HG03521 (cell line): ENCODE measurements at regions not wholly inside any gene's neighbourhood (a gene's known extent, or its start where the extent isn't known, plus 50 kb on each side); places are given as distances from the start of the nearest gene placed in this dataset.

Experiments
- ATAC-seq: cut with Tn5 transposase; IDR thresholded peaks from one replicate; pipeline ENCODE4 v1.9.1; 2021; ENCODE audit warnings: mild to moderate bottlenecking, moderate library complexity; ENCODE audit not compliant: unreplicated experiment

DNA sequence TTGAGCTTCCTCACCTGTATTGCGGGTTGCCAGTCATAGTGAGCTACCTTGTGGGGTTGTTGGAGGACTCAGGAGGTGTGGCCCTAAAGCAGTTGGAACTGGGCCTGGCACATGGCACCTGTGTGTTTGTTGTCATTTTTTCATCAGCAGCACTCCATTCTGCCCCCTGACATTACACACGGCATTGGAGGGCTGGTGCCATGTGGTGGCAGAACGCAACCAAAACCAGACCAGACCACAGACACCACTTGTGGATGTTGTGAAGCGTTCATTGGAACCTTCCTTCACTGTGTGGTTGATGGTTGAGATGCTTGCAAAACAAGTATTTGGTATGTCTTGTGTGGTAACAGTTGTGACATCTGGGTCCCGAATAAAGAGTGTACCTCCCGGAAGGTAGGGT is 113.2 kb upstream of the ERCC6L2 start:
- ATAC-seq = no peak

GRCh38 chr9:95760791-95761190 is 114.7 kb upstream of the ERCC6L2 start:
- no peak for ATAC-seq

DNA sequence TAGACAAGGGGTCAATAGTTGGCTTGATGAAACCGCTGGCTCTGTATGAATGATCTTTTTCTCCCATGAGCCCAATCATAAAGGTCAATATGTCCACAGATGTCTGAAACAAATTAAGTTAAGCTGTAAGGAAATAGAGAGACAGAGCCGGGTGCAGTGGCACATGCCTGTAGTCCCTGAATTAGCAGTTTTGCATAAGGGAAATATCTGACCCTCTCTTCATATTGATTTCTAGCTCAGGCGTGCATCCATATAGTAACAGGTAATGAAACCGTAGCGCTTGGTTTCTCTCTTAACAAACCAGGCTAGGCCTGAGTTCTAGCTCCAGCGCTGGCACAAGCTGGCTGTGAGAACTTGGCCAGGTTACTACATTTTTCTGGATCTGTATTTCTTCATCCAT is 118.1 kb upstream of the ERCC6L2 start:
- no peak for ATAC-seq

DNA sequence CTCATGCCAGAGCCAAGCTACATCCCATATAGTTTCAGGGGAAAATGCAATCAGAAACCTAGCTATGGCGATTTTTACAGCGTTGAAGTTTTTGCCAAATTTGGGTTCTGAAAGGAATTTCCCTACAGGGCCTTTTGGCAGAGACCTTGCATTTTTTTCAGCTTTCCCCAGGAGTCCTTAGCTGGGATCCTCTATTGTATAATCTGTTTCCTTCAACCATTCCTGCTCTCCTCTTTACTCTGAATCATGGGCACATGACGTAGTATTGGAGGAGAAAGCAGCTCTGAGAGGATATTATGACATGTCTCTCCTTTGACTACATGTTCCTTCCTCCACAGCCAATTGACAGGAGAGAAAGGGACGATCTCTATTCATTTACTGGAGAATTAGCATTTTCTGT is 118.5 kb upstream of the ERCC6L2 start:
- no peak for ATAC-seq

DNA sequence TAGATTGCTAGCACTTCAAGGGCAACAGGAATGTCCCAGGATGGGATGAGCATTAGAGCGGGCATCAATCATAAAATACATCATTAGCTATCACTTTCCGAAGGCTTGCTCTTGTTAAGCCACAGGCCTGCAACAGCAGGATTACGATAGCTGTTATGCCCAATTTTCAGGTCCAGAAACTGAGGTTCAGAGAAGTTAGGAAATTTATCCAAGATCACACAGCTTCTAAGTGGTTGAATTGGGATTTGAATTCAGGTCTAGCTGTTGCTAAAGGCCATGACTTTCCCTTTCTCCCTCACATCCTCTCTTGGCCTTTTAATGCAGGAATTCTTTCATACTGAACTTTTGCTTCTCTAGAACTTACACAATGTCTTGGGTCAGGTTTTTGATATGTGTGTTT is 119.4 kb upstream of the ERCC6L2 start:
- no peak for ATAC-seq

GRCh38 chr9:95755421-95755730 is 120.1 kb upstream of the ERCC6L2 start:
- no peak for ATAC-seq

DNA sequence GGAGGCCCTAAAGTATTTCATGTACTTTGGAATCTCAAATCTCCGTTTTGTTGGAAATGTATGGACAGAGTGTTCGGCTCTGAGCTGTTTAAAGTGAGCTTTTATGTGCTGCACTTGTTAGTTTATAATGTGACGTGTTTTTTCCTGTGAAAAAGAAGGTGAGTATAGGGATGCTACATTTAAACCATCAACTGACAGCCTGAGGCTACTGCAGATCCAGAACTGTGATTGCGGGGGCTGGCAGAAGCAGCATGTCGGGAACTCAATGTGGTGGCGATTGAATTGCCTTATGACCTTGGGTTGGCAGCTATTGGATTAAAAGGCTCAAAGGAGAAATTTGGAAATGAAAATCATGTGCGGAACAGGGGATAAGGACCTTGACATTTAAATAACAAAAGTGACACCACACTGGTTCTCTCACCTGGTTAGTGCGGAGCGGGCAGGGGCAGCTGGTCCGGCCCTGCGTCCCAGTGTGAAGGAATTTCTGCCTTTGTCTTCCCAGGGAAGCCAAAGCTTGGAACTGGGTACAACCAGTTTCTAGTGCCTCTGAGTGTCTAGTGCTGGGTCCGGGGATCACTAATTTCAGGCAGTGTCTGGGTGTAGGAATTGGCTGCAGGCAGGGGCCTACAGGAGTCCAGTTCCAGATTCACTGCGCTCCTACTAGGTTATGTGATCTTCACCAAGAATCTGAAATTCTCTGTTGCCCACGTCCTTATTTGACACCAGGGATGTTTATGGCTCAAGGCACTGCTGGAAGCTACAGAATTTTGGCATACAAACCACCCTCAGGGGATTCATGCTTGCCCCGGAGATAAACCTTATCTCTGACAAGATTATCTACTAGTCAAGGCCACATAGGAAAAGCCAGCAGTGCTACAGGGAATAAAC is 120.7 kb upstream of the ERCC6L2 start:
- ATAC-seq = no peak

GRCh38 chr9:95753762-95754465 is 121.6 kb upstream of the ERCC6L2 start:
- no peak for ATAC-seq

- ATAC-seq = no peak
These were observed 123.3 kb upstream of the ERCC6L2 start for GRCh38 chr9:95752129-95752731.

DNA sequence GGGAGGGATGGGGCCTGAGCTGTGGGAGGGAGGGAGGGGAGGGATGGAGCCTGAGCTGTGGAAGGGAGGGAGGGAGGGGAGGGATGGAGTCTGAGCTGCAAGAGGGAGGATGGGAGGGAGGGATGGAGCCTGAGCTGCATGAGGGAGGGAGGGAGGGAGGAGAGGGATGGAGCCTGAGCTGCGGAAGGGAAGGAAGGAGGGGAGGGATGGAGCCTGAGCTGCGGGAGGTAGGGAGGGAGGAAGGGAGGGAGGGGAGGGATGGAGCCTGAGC is 124.0 kb upstream of the ERCC6L2 start:
- no peak for ATAC-seq

- no peak for ATAC-seq
These were observed 124.6 kb upstream of the ERCC6L2 start for GRCh38 chr9:95750725-95751519.

DNA sequence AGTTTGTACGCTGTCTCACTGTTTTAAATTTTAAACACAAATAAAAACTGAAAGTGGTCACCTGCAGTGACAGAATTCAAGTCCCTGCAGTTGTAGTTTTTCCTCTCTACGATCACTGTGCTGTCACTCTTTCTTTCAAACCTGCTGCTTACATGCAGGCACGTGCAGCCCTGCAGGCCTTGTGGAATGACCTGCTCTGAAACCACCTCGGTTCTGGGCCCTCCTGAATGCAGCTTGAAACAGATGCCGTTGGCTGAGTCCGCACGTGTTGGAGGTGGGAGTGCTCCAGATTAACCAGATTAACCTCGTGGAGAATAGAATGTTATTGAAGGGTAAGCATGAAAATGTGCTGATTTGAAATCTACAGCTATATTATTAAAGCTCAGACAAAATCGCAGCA is 126.0 kb upstream of the ERCC6L2 start:
- no peak for ATAC-seq

DNA sequence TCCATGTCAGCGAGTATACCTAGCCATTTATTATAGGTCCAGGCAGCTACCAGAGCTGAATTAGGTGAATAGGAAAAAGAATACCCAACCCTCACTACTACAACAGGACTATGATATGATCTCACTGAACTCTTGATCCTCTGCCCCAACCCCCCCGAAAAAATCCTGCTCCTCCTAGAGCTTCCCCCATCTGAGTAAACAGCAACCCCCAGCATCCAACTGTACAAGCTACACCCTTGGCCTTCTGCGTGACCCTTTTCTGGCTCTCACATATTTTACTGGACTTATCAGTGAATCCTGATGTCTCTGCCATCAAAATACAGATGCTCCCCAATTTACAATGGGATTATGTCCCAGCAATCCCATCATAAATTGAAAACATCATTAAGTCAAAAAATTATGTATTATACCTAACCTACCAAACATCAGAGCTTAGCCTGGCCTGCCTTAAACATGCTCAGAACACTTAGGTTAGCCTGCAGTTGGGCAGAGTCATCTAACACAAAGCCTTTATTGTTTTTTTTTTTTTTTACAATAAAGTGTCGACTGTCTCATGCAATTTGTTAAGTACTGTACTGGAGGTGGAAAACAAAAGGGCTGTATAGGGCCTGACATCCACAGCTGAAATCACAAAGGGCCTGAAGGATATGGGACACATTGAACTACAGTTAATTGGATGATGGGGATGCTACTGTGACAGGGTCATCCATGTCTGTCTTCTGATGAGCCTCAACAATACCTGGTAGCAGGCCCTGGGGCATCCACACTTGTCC is 128.9 kb upstream of the ERCC6L2 start:
- ATAC-seq = no peak

GRCh38 chr9:95742821-95743220 is 132.7 kb upstream of the ERCC6L2 start:
- ATAC-seq = no peak

GRCh38 chr9:95741631-95742030 is 133.9 kb upstream of the ERCC6L2 start:
- no peak for ATAC-seq

GRCh38 chr9:95740217-95741004 is 135.1 kb upstream of the ERCC6L2 start:
- no peak for ATAC-seq

- no peak for ATAC-seq
These were observed 137.1 kb upstream of the ERCC6L2 start for GRCh38 chr9:95738438-95738837.

DNA sequence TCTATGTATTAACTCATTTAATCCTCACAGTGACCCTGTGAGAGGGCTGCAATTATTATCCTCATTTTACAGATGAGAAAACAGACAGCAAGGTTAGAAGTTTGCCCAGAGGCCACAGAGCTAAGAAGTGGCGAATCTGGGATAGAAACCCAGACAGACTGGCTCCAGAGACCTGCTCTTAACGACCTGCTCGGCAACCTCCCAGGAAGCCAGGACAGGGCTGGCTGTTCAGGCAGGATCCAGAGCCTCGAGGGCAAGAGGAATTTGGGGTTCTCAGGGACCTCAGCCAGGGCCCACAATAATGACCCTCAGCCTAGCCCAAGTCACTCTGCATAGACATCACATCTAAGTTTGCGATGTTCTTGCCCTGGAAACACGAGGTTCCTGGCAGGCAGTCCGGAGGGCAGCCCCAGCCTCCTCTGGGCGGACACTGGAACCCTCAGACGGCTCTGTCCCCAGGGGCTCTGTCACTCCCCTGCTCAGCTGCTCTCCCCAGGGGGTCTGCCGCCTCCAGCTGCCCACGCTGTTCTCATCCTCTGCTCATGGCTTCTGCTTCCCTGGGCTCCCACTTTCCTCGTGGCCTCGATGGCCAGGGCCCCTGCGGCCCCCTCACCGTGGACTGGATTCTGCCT is 138.5 kb upstream of the ERCC6L2 start:
- no peak for ATAC-seq

- no peak for ATAC-seq
These were observed 139.1 kb upstream of the ERCC6L2 start for GRCh38 chr9:95736370-95736769.

DNA sequence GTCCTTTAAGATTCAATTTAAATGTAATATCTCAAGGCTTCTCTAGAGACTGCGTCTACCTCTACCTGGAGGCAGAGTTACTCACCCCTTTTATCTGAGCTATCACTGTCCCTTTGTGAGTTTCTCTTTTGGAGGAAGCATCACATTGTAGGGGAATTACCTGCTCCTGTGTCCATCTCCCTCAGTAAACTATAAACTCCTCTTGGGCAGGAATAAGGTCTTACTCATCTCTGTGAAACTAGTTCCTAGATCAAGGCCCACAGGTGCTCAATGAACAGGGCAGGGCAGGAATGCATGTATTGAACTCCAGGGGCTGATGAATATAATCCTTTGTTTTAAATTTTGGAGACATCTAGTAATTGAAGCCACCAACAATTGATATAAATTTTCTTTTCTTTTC is 139.8 kb upstream of the ERCC6L2 start:
- no peak for ATAC-seq
